ENCODE measurements at regions not wholly inside any gene's neighbourhood (a gene's known extent, or its start where the extent isn't known, plus 50 kb on each side); places are given as distances from the start of the nearest gene placed in this dataset.

- TF ChIP-seq POLR2A (IDR thresholded peaks at IDR 0.05) (no peak), CTCF (IDR thresholded peaks at IDR 0.05) (no peak), POLR2AphosphoS5 (IDR thresholded peaks at IDR 0.05) (no peak), EP300 (IDR thresholded peaks at IDR 0.05) (no peak)
These were observed 347.6 kb downstream of the GADD45G start for GRCh38 chr9:89952401-89952800.

Measured in suprapubic skin (tissue), 4 donors.